Activated T-cell treated with anti-CD3 and anti-CD28 coated beads, Interleukin-2, amount 50 U/mL, for 72 hours (primary cell): ENCODE measurements at regions not wholly inside any gene's neighbourhood (a gene's known extent, or its start where the extent isn't known, plus 50 kb on each side); places are given as distances from the start of the nearest gene placed in this dataset.

Source experiments
- ATAC-seq, 2 donors: fragments of 150-1000 bp; cut with Tn5 transposase; replicated peaks in 1 of 2; 2 replicates each; pipeline ENCODE4 v1.10.0; 2021; ENCODE audit warnings: moderate library complexity in 2 of 2, mild to moderate bottlenecking in 1 of 2
- DNase-seq, 2 donors: peaks; one replicate each; pipeline ENCODE4 v3.0.0; 2021 to 2022; ENCODE audit warnings: mixed read lengths in 1 of 2
- H3K27ac Mint-ChIP-seq: one replicate; pipeline ENCODE4 v1.8.0; 2022; ENCODE audit warnings: mild to moderate bottlenecking, moderate library complexity, mixed read lengths
- H3K27me3 Mint-ChIP-seq: one replicate; pipeline ENCODE4 v1.8.0; 2022; ENCODE audit warnings: low read depth, mixed read lengths
- H3K36me3 Mint-ChIP-seq, 2 donors: one replicate each; pipeline ENCODE4 v1.8.0; 2022; ENCODE audit warnings: mixed read lengths in 2 of 2, mild to moderate bottlenecking in 1 of 2; ENCODE audit not compliant: insufficient read depth in 2 of 2
- H3K4me1 Mint-ChIP-seq: one replicate; pipeline ENCODE4 v1.8.0; 2022; ENCODE audit warnings: low read depth, mixed read lengths
- H3K4me3 Mint-ChIP-seq, 2 donors: one replicate each; pipeline ENCODE4 v1.8.0; 2022; ENCODE audit warnings: mild to moderate bottlenecking in 2 of 2, mixed read lengths in 2 of 2, moderate library complexity in 2 of 2
- H3K9me3 Mint-ChIP-seq, 2 donors: one replicate each; pipeline ENCODE4 v1.8.0; 2022; ENCODE audit warnings: mixed read lengths in 2 of 2

DNA sequence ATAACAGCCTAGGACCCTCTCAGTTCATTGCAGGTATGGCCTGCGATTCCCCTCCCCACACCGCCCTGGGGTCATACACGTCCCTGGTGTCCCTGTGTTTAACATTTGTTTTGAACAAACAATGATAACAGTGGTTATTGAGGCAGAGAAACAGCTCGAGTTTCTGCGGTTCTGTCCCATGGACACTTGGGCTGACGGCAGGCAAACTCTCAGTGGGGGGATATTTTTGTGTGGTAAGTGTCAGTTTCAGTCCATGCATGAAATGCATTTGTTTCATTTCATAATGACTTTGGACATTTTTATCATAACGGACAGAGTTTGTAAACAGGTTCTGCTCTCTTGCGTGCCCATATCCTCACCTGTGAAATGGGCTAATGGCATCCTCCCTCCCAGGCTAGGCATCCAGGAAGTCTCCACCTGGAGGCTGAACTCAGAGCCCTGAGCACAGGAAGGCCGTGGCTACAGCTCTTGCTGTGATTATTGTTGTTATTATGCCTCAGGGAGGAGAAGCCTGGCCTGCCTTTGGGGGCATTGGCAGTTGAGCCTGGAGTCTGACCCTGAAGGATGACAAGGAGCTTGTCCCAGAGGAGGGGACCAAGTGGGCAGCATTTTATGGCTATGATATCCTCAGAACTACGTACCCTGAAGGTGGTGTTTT lies 190.9 kb downstream of the GADD45G start:
- DNase-seq (no peak), ATAC-seq (no peak)
- H3K27ac Mint-ChIP-seq = no peak overlapping the region
- H3K9me3 Mint-ChIP-seq = no peaks in the 10 kb centered on the region
- no peaks in the 10 kb centered on the region for H3K4me1 Mint-ChIP-seq
- H3K36me3 Mint-ChIP-seq = no peaks in the 10 kb centered on the region
- no peaks in the 10 kb centered on the region for H3K27me3 Mint-ChIP-seq
- no peak overlapping the region for H3K4me3 Mint-ChIP-seq

DNA sequence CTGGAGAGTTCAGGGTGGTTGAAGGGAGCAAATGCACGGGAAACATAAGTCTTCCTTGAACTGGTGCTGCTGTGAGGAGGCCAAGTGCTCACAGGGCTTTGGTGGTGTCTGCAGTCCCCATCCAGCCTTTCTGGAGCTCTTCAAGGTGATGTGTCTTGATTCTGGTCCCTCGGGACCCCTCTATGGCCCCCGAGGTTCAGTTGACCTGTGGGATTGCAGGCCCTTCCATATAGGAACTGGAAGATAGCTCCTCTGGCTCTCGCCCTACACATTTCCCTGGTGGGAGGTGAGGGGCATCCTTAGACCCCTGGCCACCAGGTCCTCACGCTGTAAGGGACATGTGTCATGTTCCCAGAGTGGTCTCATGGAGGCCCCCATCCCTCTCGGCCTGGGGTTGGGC lies 191.8 kb downstream of the GADD45G start:
- Mint-ChIP-seq H3K4me3 (no peak overlapping the region), H3K4me1 (no peaks in the 10 kb centered on the region), H3K9me3 (no peaks in the 10 kb centered on the region), H3K36me3 (no peaks in the 10 kb centered on the region), H3K27me3 (peaks cover 3% of the 10 kb centered on the region), H3K27ac (no peak overlapping the region)
- ATAC-seq (no peak), DNase-seq (no peak)

DNA sequence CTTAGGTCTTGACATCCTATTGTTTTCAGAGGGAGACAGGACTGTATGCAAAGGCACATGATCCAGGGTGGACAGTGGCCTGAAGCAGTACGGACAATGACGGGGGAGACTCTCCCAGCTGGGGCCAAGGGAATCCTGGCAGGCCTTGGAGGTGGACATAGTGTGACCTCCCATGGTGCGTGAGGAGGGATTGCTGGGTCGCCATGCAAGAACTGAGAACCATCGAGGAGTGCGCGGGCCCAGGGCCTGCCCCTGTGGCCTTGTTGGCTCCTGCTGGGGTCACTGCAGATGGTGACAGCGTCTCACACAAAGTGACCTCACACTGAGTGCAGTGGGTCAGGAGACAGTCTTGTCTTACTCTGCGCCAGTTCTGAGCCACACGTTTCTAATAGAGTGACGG lies 192.4 kb downstream of the GADD45G start:
- no peaks in the 10 kb centered on the region for H3K36me3 Mint-ChIP-seq
- ATAC-seq = no peak
- DNase-seq = no peak
- H3K9me3 Mint-ChIP-seq = no peaks in the 10 kb centered on the region
- no peak overlapping the region for H3K4me3 Mint-ChIP-seq
- peaks cover 10% of the 10 kb centered on the region for H3K27me3 Mint-ChIP-seq
- no peaks in the 10 kb centered on the region for H3K4me1 Mint-ChIP-seq
- H3K27ac Mint-ChIP-seq = no peak overlapping the region

DNA sequence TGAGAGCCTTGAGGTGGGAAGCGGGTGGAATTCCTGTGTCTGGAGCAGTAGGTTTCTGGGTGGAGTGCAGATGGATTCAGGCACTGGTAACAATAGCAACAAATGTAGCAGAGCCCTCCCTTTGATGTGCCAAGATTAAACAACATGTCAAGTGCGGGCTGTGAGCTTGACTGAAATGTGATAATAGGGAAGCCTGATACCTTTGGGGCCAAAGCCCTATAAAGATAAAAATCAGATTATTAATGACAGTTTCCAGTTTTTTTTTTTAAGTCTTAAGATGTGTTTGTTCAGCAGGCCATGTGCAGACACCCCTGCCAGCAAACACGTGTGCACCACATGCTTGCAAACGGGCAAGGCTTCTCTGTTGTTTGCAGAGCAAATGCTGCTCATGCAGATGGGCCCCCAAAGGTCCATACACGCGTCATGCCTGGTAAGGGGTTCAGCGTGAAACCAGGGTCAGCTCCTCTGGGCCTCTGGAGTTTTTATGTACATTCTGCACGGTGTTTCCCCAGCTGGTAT lies 193.2 kb downstream of the GADD45G start:
- H3K9me3 Mint-ChIP-seq = no peaks in the 10 kb centered on the region
- H3K36me3 Mint-ChIP-seq = no peaks in the 10 kb centered on the region
- ATAC-seq (no peak), DNase-seq (no peak)
- H3K27ac Mint-ChIP-seq = no peak overlapping the region
- H3K4me1 Mint-ChIP-seq = no peaks in the 10 kb centered on the region
- H3K4me3 Mint-ChIP-seq = no peak overlapping the region
- H3K27me3 Mint-ChIP-seq = peaks cover 11% of the 10 kb centered on the region

GRCh38 chr9:89798547-89799120 lies 193.8 kb downstream of the GADD45G start:
- H3K4me1 Mint-ChIP-seq = no peaks in the 10 kb centered on the region
- H3K9me3 Mint-ChIP-seq = no peaks in the 10 kb centered on the region
- no peak for ATAC-seq
- no peak overlapping the region for H3K4me3 Mint-ChIP-seq
- no peak overlapping the region for H3K27ac Mint-ChIP-seq
- no peak for DNase-seq
- H3K36me3 Mint-ChIP-seq = no peaks in the 10 kb centered on the region
- H3K27me3 Mint-ChIP-seq = peaks cover 11% of the 10 kb centered on the region

- H3K36me3 Mint-ChIP-seq = no peaks in the 10 kb centered on the region
- peaks cover 11% of the 10 kb centered on the region for H3K27me3 Mint-ChIP-seq
- H3K9me3 Mint-ChIP-seq = no peaks in the 10 kb centered on the region
- no peak overlapping the region for H3K4me3 Mint-ChIP-seq
- no peaks in the 10 kb centered on the region for H3K4me1 Mint-ChIP-seq
- H3K27ac Mint-ChIP-seq = no peak overlapping the region
- DNase-seq = no peak
- ATAC-seq = no peak
Observed at GRCh38 chr9:89799221-89799620, 194.4 kb downstream of the GADD45G start.

DNA sequence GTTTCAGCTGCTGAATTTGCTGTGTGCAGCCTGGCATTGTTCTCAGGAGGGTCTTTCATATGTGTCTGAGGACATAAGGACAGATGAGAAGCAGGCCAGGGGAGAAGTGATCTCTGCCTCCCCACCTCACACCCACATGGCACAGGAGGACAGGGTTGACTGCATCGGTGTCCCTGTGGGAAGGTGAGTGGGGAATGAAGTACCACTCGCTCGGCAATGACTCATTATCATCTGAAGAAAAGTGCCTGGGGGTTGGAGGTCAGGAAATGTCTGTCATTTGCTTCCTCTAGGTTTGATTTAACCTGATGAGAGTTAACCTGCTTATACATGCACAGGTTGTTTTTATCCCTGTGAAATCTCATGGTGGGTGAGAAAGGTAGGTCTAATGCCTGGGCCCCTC lies 195.0 kb downstream of the GADD45G start:
- Mint-ChIP-seq H3K9me3 (no peaks in the 10 kb centered on the region), H3K27ac (no peak overlapping the region), H3K27me3 (peaks cover 11% of the 10 kb centered on the region), H3K36me3 (no peaks in the 10 kb centered on the region), H3K4me3 (no peak overlapping the region), H3K4me1 (peaks cover 5% of the 10 kb centered on the region)
- ATAC-seq = no peak
- no peak for DNase-seq

DNA sequence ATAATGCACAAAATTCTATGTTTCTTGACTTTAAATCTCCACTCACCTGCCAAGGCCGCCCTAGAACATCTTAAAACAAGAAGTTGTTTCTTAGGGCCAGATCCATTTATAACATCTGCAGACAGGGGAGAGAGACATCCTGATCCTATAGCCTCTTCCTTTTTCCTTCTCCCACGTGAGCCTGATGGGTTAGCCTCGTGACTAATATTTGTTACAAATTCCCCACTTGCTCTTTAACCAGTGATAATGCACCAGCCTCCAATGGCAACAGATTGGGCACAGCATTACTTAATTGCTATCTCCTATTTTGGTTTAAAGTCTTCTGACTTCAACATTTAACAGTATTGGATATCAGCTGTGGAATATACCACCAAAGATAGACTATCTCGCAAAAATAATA lies 196.5 kb downstream of the GADD45G start:
- Mint-ChIP-seq H3K27ac (no peak overlapping the region), H3K4me3 (no peak overlapping the region), H3K4me1 (peaks cover 10% of the 10 kb centered on the region)

DNA sequence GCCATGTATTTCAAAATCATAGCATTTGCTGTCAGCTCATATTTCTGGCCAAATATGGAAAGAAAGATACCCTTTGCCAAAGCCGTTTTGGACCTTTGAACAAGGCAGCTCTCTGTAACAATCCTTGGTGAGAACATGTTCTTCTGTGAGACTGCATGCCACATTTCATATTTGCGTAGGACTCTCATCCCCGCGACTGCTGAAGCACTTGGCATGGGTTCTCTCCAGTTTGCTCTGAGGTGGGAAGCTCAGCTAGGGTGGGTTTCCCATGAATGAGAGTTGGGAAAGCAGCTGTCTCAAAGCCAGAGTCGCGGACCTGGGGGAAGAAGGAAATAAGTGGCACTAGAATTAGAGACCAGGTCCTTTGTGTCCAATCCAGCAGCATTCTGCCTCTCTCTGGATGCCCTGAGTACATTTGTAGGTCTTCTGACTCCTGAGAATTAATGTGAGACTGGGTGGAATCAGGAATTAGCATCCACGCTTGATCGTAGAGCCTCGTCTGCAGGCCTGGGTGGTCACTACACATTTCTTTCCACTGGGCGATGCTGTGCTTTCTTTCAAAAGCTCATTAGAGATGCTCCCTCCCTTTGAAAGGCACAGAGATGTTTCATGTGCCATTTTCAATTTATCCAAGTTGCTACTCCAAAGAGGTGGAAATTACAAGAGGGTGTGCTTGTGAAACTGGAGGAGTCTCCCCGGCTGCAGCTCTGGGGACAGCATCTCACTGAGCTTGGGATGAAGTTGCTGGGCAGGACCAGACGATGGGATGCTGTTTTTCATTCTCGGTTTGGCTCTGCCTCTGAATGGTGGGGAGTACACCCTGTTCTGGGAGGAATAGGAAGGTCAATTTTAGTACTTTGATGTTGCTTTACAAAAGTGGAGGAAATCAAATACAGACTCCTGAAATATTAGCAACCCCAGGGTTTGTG lies 197.2 kb downstream of the GADD45G start:
- Mint-ChIP-seq H3K4me1 (peaks cover 13% of the 10 kb centered on the region), H3K9me3 (no peaks in the 10 kb centered on the region), H3K27me3 (peaks cover 11% of the 10 kb centered on the region), H3K4me3 (no peak overlapping the region), H3K36me3 (no peaks in the 10 kb centered on the region), H3K27ac (no peak overlapping the region)
- DNase-seq = no peak
- ATAC-seq = no peak

More for the DNA sequence above, 196.5 kb downstream of the GADD45G start:
- H3K27me3 Mint-ChIP-seq = peaks cover 11% of the 10 kb centered on the region
- H3K36me3 Mint-ChIP-seq = no peaks in the 10 kb centered on the region
- H3K9me3 Mint-ChIP-seq = no peaks in the 10 kb centered on the region
- no peak for DNase-seq
- no peak for ATAC-seq

- peaks cover 11% of the 10 kb centered on the region for H3K27me3 Mint-ChIP-seq
- H3K27ac Mint-ChIP-seq = no peak overlapping the region
- DNase-seq (no peak), ATAC-seq (no peak)
- H3K4me1 Mint-ChIP-seq = peaks cover 17% of the 10 kb centered on the region
- H3K4me3 Mint-ChIP-seq = no peak overlapping the region
- H3K9me3 Mint-ChIP-seq = no peaks in the 10 kb centered on the region
- H3K36me3 Mint-ChIP-seq = no peaks in the 10 kb centered on the region
Observed at GRCh38 chr9:89802781-89803355, 198.1 kb downstream of the GADD45G start.

DNA sequence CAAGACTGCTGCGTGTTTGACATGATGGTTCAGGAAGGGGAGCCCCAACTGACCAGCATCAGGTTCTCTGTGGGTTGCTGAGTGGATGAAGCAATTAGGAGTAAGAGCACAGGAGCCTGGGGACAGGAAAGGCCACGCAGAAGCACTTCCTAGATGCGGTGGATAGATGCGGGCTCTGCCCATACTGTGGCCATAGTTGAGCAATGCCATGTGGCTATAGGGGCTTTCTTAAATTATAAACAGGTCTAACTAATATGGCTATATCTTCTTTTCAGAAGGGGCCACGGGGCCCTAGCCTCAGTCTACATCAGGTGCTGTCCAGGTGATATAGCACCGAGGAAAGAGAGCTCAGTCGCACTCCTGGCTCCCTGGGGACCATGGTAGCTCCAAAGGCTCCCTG lies 198.6 kb downstream of the GADD45G start:
- Mint-ChIP-seq H3K4me3 (no peak overlapping the region), H3K4me1 (peaks cover 17% of the 10 kb centered on the region), H3K9me3 (no peaks in the 10 kb centered on the region), H3K27ac (no peak overlapping the region), H3K27me3 (peaks cover 11% of the 10 kb centered on the region), H3K36me3 (no peaks in the 10 kb centered on the region)
- DNase-seq (no peak), ATAC-seq (no peak)

DNA sequence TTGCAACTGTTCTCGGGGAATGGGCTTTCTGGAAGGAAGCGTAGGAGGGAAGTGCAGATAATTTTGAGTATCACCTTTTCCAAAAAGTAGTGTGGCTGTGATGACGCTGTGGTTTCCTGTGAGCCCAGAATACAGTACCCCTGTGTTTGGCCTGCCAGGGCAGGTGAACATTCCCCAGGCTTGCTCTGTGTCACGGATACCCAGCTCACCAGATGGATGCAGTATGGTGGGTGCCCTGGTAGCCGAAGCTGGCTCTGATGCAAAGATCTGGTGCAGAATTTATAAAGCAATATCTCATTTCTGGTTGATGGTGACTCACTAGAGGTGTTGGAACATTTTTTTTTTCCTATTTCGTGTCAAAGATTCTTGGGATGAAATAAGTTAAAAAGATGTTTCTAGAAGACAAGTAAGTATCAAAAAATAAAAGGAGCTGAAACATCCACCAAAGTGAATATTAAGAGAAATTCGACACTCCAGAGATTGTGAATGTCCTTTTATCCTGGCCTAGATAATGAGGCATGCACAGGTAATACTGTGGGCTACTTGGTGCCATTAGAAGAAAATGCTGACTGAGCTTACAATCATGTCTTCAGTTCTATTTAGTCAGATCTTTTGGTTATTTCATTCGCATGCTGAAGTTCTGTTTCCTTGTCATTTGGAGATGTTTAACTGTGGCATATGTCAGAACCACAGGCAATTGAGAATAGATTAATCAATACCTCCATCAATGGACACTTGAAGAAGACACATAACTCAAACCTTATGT lies 200.1 kb downstream of the GADD45G start:
- no peaks in the 10 kb centered on the region for H3K9me3 Mint-ChIP-seq
- H3K27ac Mint-ChIP-seq = no peak overlapping the region
- no peak overlapping the region for H3K4me3 Mint-ChIP-seq
- DNase-seq = no peak
- H3K4me1 Mint-ChIP-seq = peaks cover 17% of the 10 kb centered on the region
- ATAC-seq = no peak
- H3K36me3 Mint-ChIP-seq = no peaks in the 10 kb centered on the region
- H3K27me3 Mint-ChIP-seq = peaks cover 11% of the 10 kb centered on the region
